Esophagus muscularis mucosa (tissue), 4 donors: ENCODE measurements at regions not wholly inside any gene's neighbourhood (a gene's known extent, or its start where the extent isn't known, plus 50 kb on each side); places are given as distances from the start of the nearest gene placed in this dataset.

Source experiments
- DNase-seq: peaks from one replicate; pipeline ENCODE4 v3.0.0-alpha.2; 2017; ENCODE audit errors: extremely low spot score
- H3K27ac ChIP-seq, 4 donors: fragments of 200-600 bp; sonication (generic); replicated peaks in 1 of 4; 1 replicate in 3 of 4; 2 replicates in 1 of 4; pipeline ENCODE4 v1.5.1; 2016 to 2019; ENCODE audit warnings: mild to moderate bottlenecking in 1 of 4
- H3K27me3 ChIP-seq, 4 donors: fragments of 200-600 bp; sonication (generic); one replicate each; pipeline versions ENCODE4 v1.5.1 to v1.6.0; 2016 to 2019
- H3K36me3 ChIP-seq, 4 donors: fragments of 200-600 bp; sonication (generic); one replicate each; pipeline ENCODE4 v1.5.1; 2016 to 2019
- H3K4me1 ChIP-seq, 4 donors: fragments of 200-600 bp; sonication (generic); one replicate each; pipeline ENCODE4 v1.5.1; 2016 to 2019
- H3K4me3 ChIP-seq, 4 donors: fragments of 200-600 bp; sonication (generic); 1 replicate in 2 of 4; 2 replicates in 2 of 4; pipeline ENCODE4 v1.5.1; 2016 to 2019; ENCODE audit warnings: mild to moderate bottlenecking in 4 of 4, moderate library complexity in 1 of 4
- H3K9me3 ChIP-seq, 4 donors: fragments of 200-600 bp; sonication (generic); 1 replicate in 3 of 4; 2 replicates in 1 of 4; pipeline ENCODE4 v1.5.1; 2016 to 2019
- CTCF ChIP-seq, 3 experiments: fragments of 200-600 bp in 2 of 3; fragments of 450-650 bp in 1 of 3; sonication (generic) in 2 of 3; IDR thresholded peaks; one replicate each; pipeline ENCODE4 v1.5.1; 2017 to 2019; ENCODE audit warnings: antibody characterized with exemption in 3 of 3, mild to moderate bottlenecking in 2 of 3, moderate library complexity in 1 of 3
- EP300 ChIP-seq: sonication (generic); formaldehyde crosslinking; IDR thresholded peaks from one replicate; pipeline ENCODE4 v1.6.1; 2017; ENCODE audit warnings: antibody characterized with exemption
- POLR2A ChIP-seq: fragments of 450-650 bp; IDR thresholded peaks from one replicate; pipeline ENCODE4 v1.6.1; 2017; ENCODE audit warnings: antibody characterized with exemption, moderate library complexity, mild to moderate bottlenecking, low read depth
- POLR2AphosphoS5 ChIP-seq, 2 donors: sonication (generic); formaldehyde crosslinking; IDR thresholded peaks; one replicate each; pipeline ENCODE4 v1.6.1; 2017; ENCODE audit warnings: antibody characterized with exemption in 2 of 2
- WGBS: methylation state at CpG from one replicate; pipeline ENCODE4 v1.1.5; 2018; 5-methylcytosine and 5-hydroxymethylcytosine counted together
- intact Hi-C: fragments of 100-400 bp; cut with DNase I; formaldehyde crosslinking; loops from one replicate; pipeline ENCODE4 v1.15.1; 2023

- Histone ChIP-seq H3K4me3 (no peak overlapping the region), H3K27ac (no peak overlapping the region), H3K4me1 (no peaks in the 10 kb centered on the region), H3K9me3 (no peaks in the 10 kb centered on the region), H3K36me3 (no peaks in the 10 kb centered on the region), H3K27me3 (no peaks in the 10 kb centered on the region)
- intact Hi-C loops, result no loop called here
- TF ChIP-seq POLR2A (no peak), CTCF (IDR thresholded peaks at IDR 0.05) (no peak), POLR2AphosphoS5 (IDR thresholded peaks at IDR 0.05) (no peak), EP300 (no peak)
- DNase-seq, result no peak
Measured at GRCh38 chr9:99345942-99346341, 123.9 kb downstream of the SEC61B start.

GRCh38 chr9:99347568-99347967 lies 125.5 kb downstream of the SEC61B start:
- Histone ChIP-seq H3K4me3 (no peak overlapping the region), H3K4me1 (no peaks in the 10 kb centered on the region), H3K9me3 (no peaks in the 10 kb centered on the region), H3K27me3 (no peaks in the 10 kb centered on the region), H3K27ac (no peak overlapping the region), H3K36me3 (no peaks in the 10 kb centered on the region)
- intact Hi-C loops, result no loop called here
- 69% methylated on average over 4 of the region's 4 CpGs for WGBS
- DNase-seq, result no peak
- TF ChIP-seq EP300, result no peak
- no peak for TF ChIP-seq POLR2AphosphoS5 (IDR thresholded peaks at IDR 0.05)
- TF ChIP-seq POLR2A, result no peak
- no peak for TF ChIP-seq CTCF (IDR thresholded peaks at IDR 0.05)

- no peak for TF ChIP-seq POLR2AphosphoS5 (IDR thresholded peaks at IDR 0.05)
- intact Hi-C loops, result no loop called here
- H3K9me3 ChIP-seq, result no peaks in the 10 kb centered on the region
- WGBS, result 83% methylated on average over 2 of the region's 2 CpGs
- H3K4me1 ChIP-seq, result peaks cover 0 to 5% (median 2%) of the 10 kb centered on the region in 4 donors
- no peaks in the 10 kb centered on the region for H3K36me3 ChIP-seq
- H3K4me3 ChIP-seq, result no peak overlapping the region
- DNase-seq, result no peak
- H3K27ac ChIP-seq, result no peak overlapping the region
- no peaks in the 10 kb centered on the region for H3K27me3 ChIP-seq
Measured at GRCh38 chr9:99348289-99348688, 126.2 kb downstream of the SEC61B start.

GRCh38 chr9:99349870-99350269 lies 127.8 kb downstream of the SEC61B start:
- intact Hi-C loops, result no loop called here
- no peak for DNase-seq
- peaks cover 0 to 12% (median 5%) of the 10 kb centered on the region in 4 donors for H3K4me1 ChIP-seq
- TF ChIP-seq POLR2A (no peak), CTCF (IDR thresholded peaks at IDR 0.05) (no peak), POLR2AphosphoS5 (IDR thresholded peaks at IDR 0.05) (no peak), EP300 (no peak)
- no peaks in the 10 kb centered on the region for H3K9me3 ChIP-seq
- no peak overlapping the region for H3K27ac ChIP-seq
- 100% methylated on average over 2 of the region's 2 CpGs for WGBS
- no peaks in the 10 kb centered on the region for H3K27me3 ChIP-seq
- no peaks in the 10 kb centered on the region for H3K36me3 ChIP-seq
- H3K4me3 ChIP-seq, result no peak overlapping the region

- H3K36me3 ChIP-seq, result no peaks in the 10 kb centered on the region
- peaks cover 0 to 12% (median 5%) of the 10 kb centered on the region in 4 donors for H3K4me1 ChIP-seq
- H3K27me3 ChIP-seq, result no peaks in the 10 kb centered on the region
- no peak overlapping the region for H3K27ac ChIP-seq
- 36% methylated on average over 1 of the region's 1 CpG for WGBS
- H3K9me3 ChIP-seq, result no peaks in the 10 kb centered on the region
- no peak for DNase-seq
- intact Hi-C loops, result no loop called here
- TF ChIP-seq EP300 (no peak), POLR2AphosphoS5 (IDR thresholded peaks at IDR 0.05) (no peak)
- no peak overlapping the region for H3K4me3 ChIP-seq
Measured at GRCh38 chr9:99350461-99350860, 128.4 kb downstream of the SEC61B start.

- Histone ChIP-seq H3K36me3 (no peaks in the 10 kb centered on the region), H3K4me3 (no peak overlapping the region), H3K27me3 (no peaks in the 10 kb centered on the region), H3K4me1 (peaks cover 0 to 15% (median 6%) of the 10 kb centered on the region in 4 donors), H3K27ac (no peak overlapping the region), H3K9me3 (no peaks in the 10 kb centered on the region)
- TF ChIP-seq CTCF (IDR thresholded peaks at IDR 0.05) (no peak), EP300 (no peak), POLR2AphosphoS5 (IDR thresholded peaks at IDR 0.05) (no peak), POLR2A (no peak)
- no peak for DNase-seq
- 96% methylated on average over 7 of the region's 7 CpGs for WGBS
- intact Hi-C loops, result no loop called here
Measured at GRCh38 chr9:99351647-99352046, 129.6 kb downstream of the SEC61B start.
